ENCODE measurements at regions not wholly inside any gene's neighbourhood (a gene's known extent, or its start where the extent isn't known, plus 50 kb on each side); places are given as distances from the start of the nearest gene placed in this dataset.

DNA sequence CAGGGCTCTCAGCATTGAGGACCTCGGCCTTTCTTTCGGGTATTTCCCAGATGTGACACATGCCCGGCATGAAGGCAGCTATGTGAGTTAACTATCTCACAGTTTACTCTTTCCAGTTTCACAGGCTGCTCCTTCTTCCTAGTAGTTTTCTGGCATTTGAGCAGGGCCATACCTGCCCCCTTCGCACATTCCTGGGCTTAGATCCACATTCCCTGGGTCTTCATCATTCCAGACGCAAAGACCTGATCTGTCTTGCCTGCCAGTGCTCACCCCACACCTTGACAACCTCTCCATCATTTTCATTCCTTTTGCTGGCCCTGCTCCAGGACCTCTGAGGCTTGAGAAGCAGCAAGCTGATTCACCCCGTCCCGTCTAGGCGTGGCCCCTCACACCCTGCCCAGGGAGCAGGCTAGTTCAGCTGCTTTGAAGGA is 227.5 kb downstream of the WDR11 start:
- intact Hi-C loops (cut with DNase I) = no loop called here
- TF ChIP-seq, protein P1, sequence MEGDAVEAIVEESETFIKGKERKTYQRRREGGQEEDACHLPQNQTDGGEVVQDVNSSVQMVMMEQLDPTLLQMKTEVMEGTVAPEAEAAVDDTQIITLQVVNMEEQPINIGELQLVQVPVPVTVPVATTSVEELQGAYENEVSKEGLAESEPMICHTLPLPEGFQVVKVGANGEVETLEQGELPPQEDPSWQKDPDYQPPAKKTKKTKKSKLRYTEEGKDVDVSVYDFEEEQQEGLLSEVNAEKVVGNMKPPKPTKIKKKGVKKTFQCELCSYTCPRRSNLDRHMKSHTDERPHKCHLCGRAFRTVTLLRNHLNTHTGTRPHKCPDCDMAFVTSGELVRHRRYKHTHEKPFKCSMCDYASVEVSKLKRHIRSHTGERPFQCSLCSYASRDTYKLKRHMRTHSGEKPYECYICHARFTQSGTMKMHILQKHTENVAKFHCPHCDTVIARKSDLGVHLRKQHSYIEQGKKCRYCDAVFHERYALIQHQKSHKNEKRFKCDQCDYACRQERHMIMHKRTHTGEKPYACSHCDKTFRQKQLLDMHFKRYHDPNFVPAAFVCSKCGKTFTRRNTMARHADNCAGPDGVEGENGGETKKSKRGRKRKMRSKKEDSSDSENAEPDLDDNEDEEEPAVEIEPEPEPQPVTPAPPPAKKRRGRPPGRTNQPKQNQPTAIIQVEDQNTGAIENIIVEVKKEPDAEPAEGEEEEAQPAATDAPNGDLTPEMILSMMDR (IDR thresholded peaks at IDR 0.05) = no peak
- no peak for TF ChIP-seq POLR2A (IDR thresholded peaks at IDR 0.05)
- Histone ChIP-seq H3K4me3 (no peak overlapping the region), H3K27me3 (no peaks in the 10 kb centered on the region), H3K36me3 (no peaks in the 10 kb centered on the region), H3K27ac (peak overlapping the region; percentile 23 to 70 (median 54)), H3K4me1 (peaks cover 3 to 46% (median 21%) of the 10 kb centered on the region in 3 donors), H3K9me3 (no peaks in the 10 kb centered on the region)
- no peak for DNase-seq
- 31 to 44% methylated on average over 5 to 8 of the region's 8 CpGs for WGBS, 2 donors

DNA sequence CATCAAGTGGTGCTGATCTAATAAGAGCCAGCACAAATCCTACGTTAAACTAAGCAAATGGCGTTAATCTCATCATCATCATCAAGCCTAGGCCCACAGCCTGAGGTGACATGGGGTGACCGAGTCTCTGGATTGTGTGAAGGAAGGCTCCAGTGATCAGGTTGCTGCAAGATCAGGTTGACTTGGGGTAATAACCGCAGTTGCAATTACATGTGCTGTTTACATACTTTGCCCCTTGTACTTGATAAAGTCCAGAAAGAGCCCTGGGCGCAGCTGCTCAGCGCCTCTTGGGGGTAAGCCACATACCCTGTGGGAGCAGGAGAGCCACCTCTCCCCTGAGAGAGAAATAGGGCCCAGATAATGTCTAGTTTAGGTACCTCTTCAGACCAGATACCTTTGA is 228.1 kb downstream of the WDR11 start:
- no peaks in the 10 kb centered on the region for H3K36me3 ChIP-seq
- no peak for DNase-seq
- 29 to 36% methylated on average over 5 to 6 of the region's 6 CpGs for WGBS, 2 donors
- H3K9me3 ChIP-seq = no peaks in the 10 kb centered on the region
- peak overlapping the region in 2 of 4 donors; percentile 23 to 70 for H3K27ac ChIP-seq
- peaks cover 0 to 5% (median 0%) of the 10 kb centered on the region in 4 donors for H3K27me3 ChIP-seq
- no peak for TF ChIP-seq POLR2A (IDR thresholded peaks at IDR 0.05)
- TF ChIP-seq, protein P1 (IDR thresholded peaks at IDR 0.05) = no peak
- intact Hi-C loops (cut with DNase I) = no loop called here
- peaks cover 3 to 46% (median 21%) of the 10 kb centered on the region in 3 donors for H3K4me1 ChIP-seq
- no peak overlapping the region for H3K4me3 ChIP-seq

DNA sequence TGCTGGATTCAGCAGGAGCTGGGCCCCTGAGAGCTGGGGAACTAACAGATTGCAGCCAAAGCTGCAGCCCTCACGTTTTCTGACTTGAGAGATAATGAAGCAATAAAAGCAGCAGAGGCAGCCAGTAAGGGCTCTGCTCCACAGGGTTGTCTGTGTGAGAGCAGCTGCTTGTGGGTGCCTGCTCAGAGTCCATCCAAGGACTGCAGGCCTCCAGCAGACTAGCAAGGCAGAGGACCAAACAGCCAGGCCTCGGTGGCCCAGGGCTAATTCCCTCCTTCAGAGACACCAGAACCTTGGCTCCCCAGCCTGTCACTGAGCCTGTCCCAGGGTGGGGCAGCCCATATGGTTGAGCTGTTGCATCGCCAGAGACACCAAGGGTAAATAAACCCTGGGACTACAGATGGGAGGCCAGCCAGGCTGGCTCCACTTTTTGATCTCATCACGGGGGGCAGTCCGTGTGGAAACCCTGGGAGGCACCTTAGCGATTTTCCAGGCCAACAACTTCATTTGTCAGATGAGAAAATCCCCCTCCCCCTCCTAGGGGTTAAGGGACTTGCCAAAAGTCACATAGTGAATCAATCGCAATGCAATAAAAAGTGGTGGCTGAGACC is 229.2 kb downstream of the WDR11 start:
- H3K36me3 ChIP-seq = no peaks in the 10 kb centered on the region
- no peak overlapping the region for H3K4me3 ChIP-seq
- no peak overlapping the region for H3K27ac ChIP-seq
- DNase-seq = no peak
- peaks cover 3 to 46% (median 21%) of the 10 kb centered on the region in 3 donors for H3K4me1 ChIP-seq
- WGBS, 2 donors = 41 to 56% methylated on average over 6 of the region's 7 CpGs
- intact Hi-C loops (cut with DNase I) = no loop called here
- TF ChIP-seq, protein P1 (IDR thresholded peaks at IDR 0.05) = no peak
- H3K27me3 ChIP-seq = peaks cover 0 to 9% (median 0%) of the 10 kb centered on the region in 4 donors
- no peaks in the 10 kb centered on the region for H3K9me3 ChIP-seq

DNA sequence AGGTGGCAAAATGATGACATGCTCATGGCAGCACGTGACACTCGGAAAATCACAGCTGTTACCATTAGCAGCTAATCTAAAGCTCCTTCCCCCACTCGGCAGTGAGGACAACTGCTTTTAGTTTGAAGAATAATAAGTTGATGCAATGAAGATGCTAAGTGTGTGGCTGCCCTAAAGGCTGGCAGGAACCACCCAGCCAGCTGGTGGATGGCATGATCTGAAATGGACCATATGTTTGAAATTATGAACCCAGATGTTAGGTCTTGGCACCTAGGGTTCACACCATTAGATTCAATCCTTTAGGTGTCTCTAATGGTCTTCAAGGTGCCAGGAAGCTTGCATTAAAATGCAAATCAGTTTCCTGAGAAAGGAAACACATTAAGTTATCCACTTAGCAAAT is 230.1 kb downstream of the WDR11 start:
- H3K4me1 ChIP-seq = peaks cover 3 to 44% (median 21%) of the 10 kb centered on the region in 3 donors
- no peak for DNase-seq
- WGBS, 2 donors = 67 to 86% methylated on average over 3 of the region's 3 CpGs
- peaks cover 0 to 9% (median 0%) of the 10 kb centered on the region in 4 donors for H3K27me3 ChIP-seq
- no peaks in the 10 kb centered on the region for H3K9me3 ChIP-seq
- H3K27ac ChIP-seq = no peak overlapping the region
- TF ChIP-seq, protein P1 (IDR thresholded peaks at IDR 0.05) = no peak
- TF ChIP-seq POLR2A (IDR thresholded peaks at IDR 0.05) = no peak
- H3K36me3 ChIP-seq = no peaks in the 10 kb centered on the region
- intact Hi-C loops (cut with DNase I) = no loop called here
- no peak overlapping the region for H3K4me3 ChIP-seq

DNA sequence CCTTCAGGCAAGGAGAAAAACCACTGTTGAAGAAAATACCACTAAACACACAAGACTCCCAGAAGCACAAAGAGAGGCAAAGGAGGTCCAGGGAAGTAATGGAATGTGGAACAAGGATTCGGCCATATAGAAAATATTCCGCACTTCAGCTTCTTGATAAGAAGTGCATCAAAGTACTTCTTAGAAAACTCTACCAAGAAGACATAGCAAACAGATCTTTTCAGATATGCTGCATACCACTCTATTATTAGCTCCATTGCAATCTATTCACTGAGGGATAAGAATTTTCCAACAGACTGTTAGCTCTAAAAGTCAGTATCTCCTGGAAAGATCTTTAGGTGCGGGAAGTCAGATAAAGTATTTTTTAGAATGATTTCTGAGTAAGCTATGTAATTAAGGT is 231.8 kb downstream of the WDR11 start:
- Histone ChIP-seq H3K36me3 (no peaks in the 10 kb centered on the region), H3K27ac (no peak overlapping the region), H3K4me3 (no peak overlapping the region), H3K9me3 (no peaks in the 10 kb centered on the region), H3K4me1 (peaks cover 0 to 27% (median 11%) of the 10 kb centered on the region in 3 donors), H3K27me3 (peaks cover 0 to 9% (median 0%) of the 10 kb centered on the region in 4 donors)
- TF ChIP-seq, protein P1 (IDR thresholded peaks at IDR 0.05) = no peak
- no peak for TF ChIP-seq POLR2A (IDR thresholded peaks at IDR 0.05)
- intact Hi-C loops (cut with DNase I) = no loop called here
- no peak for DNase-seq
- 88 to 94% methylated on average over 3 of the region's 3 CpGs for WGBS, 2 donors
